ENCODE measurements at regions not wholly inside any gene's neighbourhood (a gene's known extent, or its start where the extent isn't known, plus 50 kb on each side); places are given as distances from the start of the nearest gene placed in this dataset.

- DNase-seq (ENCODE audit: low read depth), result no peak
Observed at GRCh38 chr6:14945461-14946185, 300.2 kb upstream of the JARID2 start.

DNA sequence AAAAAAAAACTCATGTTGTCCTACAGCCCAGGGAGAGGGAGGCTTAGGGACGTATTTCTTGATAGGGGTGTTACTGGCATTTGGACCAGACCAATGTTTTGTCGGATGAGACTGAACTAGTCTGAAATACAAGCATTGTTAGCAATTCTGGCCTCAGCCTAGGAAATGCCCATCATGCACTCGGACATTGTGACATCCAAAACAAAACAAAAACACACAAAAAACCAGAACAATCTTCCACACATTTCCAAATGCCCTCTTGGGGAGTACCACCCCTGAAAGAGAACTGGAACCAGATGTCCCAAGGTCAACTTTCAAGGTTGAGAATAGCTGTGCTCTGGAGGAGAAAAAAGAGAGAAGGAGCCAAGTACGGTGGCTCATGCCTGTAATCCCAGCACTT lies 299.1 kb upstream of the JARID2 start:
- no peak for DNase-seq (ENCODE audit: low read depth)

DNA sequence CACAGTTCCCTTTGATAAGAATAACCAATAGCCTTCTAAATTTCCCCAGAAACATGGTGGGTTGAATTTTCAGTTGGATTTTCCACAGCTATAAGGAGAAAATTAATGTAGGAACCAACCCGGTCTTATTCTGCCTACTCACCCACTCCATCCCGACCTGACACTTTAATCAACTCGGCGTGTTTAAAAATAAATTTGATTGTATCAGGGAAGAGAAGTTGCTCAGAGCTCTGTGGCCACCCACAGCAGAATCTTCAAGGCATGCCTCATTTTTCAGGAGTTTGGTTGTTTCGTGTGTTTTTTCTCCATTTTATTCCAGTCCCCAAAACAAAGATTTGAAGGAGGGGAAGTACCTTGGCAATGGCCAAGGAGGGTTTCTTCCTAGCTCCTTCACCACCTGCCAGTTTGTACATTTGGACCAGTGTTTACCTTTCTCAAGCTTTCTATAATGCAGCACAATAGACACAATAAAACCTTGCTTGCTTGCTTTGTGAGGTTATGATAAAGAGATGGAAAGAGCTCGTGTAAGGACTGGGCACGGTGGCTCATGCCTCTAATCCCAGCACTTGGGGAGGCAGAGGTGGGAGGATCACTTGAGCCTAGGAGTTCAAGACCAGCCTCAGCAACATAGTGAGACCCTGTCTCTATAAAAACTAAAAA lies 297.2 kb upstream of the JARID2 start:
- DNase-seq (ENCODE audit: low read depth), result no peak

DNA sequence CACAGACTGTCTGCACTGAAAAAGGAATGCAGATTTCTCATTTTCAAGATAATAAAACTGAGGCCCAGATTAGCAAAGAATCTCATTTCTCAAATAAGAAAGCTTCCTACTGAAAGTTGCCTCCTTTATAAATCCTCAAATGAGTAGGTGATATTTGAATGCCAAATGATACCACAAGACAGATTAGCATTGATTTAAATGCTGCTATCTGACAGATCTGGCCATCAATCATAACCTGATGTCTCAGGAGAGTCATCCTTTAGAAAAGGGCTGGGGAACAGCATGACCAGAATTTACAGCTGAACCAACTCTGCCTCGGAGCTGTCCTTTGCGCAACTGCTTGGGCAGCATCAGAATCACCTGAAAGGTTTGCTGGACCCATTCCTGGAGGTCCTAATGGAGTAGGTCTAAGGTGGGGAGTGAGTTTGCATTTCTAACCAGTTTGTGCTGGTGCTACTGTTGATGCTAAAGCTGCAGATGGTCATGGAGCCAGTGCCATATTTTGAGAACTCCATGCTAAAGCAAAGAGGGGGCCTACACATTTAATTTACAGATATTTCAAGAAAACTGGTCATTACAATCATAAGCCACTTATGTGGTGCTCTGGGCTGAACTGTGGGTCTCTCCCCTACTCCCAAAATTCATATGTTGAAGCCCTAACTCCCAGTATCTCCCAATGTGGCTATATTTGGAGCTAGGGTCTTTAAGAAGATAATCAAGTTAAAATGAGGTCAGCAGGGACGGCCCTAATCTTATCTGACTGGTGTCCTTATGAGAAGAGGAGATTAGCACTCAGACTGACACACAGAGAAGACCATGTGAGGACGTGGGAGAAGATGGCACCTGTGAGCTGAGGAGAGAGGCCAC lies 295.5 kb upstream of the JARID2 start:
- DNase-seq (ENCODE audit: low read depth), result no peak

DNA sequence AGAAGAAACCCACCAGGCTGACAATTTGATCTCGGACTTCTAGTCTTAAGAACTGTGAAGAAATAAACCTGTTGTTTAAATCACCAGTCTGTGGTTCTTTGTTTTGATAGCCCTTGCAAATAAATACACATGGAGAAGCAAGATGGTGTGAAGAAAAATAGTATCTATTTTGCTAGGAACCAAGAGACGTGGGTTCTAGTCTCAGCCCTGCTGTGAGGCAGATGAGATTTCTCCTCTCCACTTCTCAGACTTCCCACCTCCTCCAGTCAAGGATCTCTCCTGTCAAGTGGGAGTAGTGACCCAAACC lies 294.9 kb upstream of the JARID2 start:
- no peak for DNase-seq (ENCODE audit: low read depth)

GRCh38 chr6:14951704-14952103 lies 294.2 kb upstream of the JARID2 start:
- no peak for DNase-seq (ENCODE audit: low read depth)

GRCh38 chr6:14953836-14954235 lies 292.0 kb upstream of the JARID2 start:
- no peak for DNase-seq (ENCODE audit: low read depth)

DNA sequence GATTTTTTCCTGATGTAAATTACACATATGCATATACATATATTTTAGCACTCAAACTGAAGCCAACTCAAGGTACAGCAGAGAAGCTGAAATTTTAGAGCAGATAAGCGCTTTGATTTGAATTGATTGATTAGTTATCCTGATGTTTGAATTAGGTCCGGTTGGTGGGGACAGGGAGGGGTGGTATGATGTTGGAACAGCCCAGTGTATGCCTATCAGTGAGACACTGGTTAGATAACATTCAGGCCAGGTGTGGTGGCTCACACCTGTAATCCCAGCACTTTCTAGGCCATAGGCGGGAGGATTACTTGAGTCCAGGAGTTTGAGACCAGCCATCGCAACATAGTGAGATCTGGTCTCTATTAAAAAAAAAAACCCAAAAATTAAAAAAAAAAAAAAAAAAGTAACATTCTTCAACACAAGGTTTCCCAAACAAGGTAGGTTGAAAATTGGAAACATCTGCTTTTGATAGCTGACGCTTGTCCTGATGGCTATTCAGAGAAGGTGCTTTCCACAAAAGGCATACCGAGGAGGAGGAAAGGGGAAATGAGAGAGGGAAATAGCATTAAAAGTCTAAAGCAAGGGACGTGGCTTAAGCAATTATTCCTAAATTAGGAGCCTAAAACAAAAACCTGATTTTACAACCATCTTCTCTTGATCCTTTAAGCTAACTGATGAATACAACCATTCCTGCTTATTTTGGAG lies 288.4 kb upstream of the JARID2 start:
- DNase-seq (ENCODE audit: low read depth), result no peak

DNA sequence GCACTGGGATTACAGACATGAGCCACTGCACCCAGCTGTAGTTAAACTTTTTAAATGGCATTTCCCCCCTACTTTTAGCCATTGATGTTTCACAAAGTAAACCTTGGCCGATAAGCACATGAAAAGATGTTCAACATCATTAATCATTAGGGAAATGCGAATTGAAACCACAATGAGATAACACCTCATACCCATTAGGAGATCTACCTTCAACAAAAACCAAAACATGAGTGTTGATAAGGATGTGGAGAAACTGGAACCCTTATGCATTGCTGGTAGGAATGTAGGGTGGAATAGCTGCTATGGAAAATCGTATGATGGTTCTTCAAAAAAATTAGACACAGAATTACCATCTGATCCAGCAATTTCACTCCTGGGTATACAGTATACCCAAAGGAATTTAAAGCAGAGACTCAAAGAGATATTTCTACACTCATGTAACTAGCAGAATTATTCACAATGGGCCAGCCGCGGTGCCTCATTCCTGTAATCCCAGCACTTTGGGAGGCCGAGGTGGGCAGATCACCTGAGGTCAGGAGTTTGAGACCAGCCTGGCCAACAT lies 286.5 kb upstream of the JARID2 start:
- DNase-seq (ENCODE audit: low read depth), result no peak

GRCh38 chr6:14964556-14965270 lies 281.2 kb upstream of the JARID2 start:
- DNase-seq (ENCODE audit: low read depth), result no peak

- DNase-seq (ENCODE audit: low read depth), result no peak
Observed at GRCh38 chr6:14965424-14966075, 280.3 kb upstream of the JARID2 start.

DNA sequence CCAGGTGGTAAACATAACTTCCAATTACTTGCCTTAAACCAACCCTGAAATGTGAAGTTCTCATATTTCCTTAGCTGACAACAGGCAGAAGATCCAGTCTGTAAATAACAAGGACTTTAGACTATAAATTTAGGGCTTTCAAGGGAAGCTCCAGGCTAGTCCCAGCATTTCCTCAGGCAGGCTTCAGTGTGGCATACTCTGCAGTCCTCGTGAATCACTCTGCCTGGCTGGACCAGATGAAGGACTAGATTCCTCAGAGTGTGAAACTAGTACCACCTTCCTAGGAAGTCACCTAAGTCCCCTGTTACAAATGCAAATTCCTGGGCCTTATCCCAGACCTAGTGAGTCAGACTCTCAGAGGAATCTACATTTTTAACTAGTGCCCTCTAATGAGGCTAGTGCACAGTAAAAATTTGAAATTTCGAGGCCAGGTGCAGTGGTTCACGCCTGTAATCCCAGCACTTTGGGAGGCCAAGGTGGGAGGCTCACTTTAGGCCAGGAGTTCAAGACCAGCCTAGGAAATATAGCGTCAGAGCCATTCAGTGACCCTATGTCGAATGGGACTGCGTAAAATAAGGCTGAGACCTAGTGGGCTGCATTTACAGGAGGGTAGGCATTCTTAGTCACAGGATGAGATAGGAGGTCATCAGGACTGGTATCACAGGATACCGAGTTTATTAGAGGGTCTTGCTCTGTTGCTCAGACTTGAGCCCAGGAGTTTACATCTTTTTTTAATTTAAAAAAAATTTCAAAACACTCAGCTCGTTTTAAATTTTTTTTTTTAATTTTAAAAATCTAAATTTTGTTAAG lies 279.6 kb upstream of the JARID2 start:
- no peak for DNase-seq (ENCODE audit: low read depth)

GRCh38 chr6:14966906-14967711 lies 278.8 kb upstream of the JARID2 start:
- no peak for DNase-seq (ENCODE audit: low read depth)

GRCh38 chr6:14968056-14968637 lies 277.7 kb upstream of the JARID2 start:
- no peak for DNase-seq (ENCODE audit: low read depth)

- DNase-seq (ENCODE audit: low read depth), result no peak
Observed at GRCh38 chr6:14969126-14969525, 276.7 kb upstream of the JARID2 start.

DNA sequence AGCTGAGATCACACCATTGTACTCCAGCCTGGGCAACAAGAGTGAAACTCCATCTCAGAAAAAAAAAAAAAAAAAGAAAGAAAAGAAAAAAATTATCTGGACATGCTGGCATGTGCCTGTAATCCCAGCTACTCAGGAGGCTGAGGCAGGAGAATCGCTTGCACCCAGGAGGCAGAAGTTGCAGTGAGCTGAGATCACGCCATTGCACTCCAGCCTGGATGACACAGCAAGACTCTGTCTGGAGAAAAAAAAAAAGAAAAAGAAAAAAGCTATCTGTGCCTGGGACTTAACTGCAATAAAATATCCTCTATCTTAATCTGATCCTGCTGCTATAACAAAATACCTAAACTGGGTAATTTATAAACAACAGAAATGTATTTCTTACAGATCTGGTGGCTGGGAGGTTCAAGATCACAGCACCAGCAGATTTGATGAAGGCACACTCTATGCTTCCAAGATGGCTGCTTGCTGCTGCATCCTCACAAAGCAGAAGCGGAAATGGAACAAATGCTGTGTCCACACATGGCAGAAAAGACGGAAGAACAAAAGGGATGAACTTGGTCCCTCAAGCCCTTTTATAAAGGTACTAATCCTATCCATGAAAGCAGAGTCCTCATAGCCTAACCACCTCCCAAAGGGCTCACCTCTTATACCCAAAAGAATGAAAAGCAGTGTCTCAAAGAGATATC lies 273.3 kb upstream of the JARID2 start:
- DNase-seq (ENCODE audit: low read depth), result no peak

DNA sequence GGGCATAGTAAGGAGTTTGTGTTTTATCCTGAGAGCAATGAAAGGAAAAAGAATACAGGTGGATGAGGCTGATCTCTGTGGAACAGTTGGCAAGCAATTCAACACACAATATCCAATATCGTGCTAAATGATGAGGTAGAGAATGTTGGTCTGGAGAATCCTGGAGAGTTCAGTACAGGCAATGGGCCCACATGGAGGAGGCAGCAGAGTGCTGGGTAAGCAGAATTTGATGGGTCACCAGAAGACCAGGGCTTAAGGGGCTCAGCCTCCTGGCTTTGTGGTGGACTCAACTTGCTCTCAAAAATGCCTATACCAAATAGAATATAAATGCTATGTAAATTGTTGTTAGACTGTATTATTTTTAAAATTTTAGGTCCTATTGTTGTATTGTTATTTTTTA lies 271.5 kb upstream of the JARID2 start:
- no peak for DNase-seq (ENCODE audit: low read depth)

DNA sequence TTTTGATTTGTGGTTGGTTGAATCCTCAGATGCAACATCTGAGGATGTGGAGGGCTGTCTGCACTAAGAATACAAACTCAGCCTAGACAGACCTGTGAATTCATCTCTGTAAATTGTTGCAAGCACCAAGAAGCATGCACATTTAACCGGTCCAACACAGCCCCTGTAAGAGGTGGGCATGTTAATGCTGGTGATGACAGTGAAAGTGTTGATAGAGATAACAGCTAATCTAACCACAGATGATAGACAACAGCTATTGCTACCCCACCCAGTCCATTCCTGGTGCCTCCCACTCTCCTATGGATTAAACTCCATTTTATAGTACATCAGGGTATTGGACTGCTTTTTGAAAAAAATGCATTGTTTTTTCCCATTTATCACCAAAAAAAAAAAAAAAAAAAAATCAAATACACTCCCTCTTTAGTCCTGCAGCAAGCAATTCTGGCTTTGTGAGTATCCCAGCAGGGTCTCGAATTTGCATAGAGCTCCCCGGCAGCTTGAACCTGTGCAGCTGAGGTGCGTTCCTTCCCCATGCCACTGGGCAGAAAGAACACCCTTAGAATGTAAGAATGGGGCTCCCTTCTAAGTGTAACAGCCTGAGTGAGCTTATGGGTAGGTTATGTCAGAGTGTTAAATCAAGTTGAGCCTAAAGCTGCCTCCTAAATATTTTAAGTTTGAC lies 270.9 kb upstream of the JARID2 start:
- no peak for DNase-seq (ENCODE audit: low read depth)
